CD4-positive, alpha-beta T cell treated with Interleukin-17A for 4 hours (primary cell): ENCODE measurements at regions not wholly inside any gene's neighbourhood (a gene's known extent, or its start where the extent isn't known, plus 50 kb on each side); places are given as distances from the start of the nearest gene placed in this dataset.

Source experiments
- DNase-seq: peaks from one replicate; pipeline ENCODE4 v3.0.0-alpha.2; 2020; ENCODE audit warnings: mixed read lengths

GRCh38 chr2:134185639-134186038 is 68.2 kb upstream of the MGAT5 start:
- no peak for DNase-seq

GRCh38 chr2:134189009-134189720 is 64.7 kb upstream of the MGAT5 start:
- no peak for DNase-seq

DNA sequence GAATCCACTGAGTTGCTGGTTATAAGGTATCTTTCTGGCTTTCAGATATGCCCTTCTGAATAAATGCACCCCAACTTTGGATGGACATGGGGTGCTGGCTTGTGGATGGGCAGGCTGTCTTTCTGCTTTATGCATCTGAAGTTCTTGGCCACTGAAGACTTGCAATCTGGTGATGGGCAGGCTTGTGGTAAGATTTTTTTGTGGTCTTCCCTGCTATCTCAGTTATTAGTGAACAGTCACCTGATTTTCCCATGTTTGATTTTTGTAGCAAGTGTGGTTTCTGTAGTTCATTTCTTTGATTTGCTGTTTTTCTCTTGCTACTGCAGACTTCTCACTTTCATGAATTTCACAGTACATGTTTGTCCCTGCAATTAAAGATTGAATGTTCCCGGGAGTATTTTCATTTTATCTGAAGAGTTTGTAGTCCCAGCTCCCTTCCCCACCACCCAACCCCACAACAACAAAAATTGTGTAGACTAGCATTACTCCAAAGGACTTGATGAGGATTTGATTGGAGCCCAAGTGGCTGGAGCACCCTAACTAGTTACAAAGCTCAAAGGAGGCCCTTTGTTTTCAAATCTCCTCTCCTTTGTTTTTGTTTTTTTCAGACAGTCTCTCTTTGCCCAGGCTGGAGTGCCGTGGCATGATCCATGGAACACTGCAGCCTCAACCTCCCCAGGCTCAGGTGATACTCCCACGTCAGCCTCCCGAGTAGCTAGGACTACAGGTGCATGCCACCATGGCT is 63.6 kb upstream of the MGAT5 start:
- no peak for DNase-seq

DNA sequence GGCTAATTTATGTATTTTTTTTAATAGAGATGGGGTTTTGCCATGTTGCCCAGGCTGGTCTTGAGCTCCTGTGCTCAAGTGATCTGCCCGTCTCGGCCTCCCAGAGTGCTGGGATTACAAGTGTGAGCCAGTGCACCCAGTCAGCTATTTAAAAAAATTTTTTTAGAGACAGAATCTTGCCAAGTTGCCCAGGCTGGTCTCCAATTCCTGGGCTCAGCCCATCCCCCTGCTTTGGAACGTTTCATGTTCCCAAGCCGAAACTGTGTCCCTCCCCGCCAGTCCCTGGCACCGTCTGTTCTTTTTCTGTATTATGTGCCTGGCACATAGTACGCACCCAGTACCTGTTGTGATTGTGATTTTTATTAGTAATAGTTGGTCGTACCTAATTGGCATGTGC is 63.1 kb upstream of the MGAT5 start:
- DNase-seq = no peak

DNA sequence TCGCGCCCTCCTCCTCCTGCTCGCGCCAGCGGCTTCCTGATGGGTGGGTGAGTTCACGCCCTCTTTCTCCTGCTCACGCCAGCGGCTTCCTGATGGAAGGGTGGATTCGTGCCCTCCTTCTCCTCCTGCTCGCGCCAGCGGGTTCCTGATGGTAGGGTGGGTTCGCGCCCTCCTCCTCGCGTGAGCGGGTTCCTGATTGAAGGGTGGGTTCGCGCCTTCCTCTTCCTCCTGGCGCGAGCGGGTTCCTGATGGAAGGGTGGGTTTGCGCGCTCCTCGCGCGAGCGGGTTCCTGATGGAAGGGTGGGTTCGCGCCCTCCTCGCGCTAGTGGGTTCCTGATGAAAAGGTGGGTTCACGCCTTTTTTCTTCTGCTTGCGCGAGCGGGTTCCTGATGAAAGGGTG is 62.0 kb upstream of the MGAT5 start:
- DNase-seq = no peak

GRCh38 chr2:134193006-134193405 is 60.9 kb upstream of the MGAT5 start:
- no peak for DNase-seq

- DNase-seq = no peak
Observed at GRCh38 chr2:134194519-134194918, 59.4 kb upstream of the MGAT5 start.

DNA sequence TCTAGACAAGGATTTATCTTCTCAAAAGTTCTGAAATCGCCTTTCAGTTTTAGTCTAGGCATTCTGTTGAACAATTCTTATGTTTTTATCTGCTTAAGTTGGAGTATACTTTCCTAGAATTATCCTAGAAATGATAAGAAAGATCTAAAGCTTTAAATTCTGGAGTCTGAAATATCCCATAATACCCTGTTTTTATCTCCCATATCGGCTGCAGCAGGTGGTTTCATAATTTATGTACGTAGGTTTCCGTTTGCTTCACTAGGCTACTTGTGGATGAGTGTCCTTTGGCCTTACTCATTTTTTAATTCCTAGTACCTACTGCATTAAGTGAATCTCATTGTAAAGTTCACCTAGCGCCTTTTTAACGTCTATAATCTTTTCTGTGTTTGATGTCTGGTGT is 58.5 kb upstream of the MGAT5 start:
- no peak for DNase-seq

DNA sequence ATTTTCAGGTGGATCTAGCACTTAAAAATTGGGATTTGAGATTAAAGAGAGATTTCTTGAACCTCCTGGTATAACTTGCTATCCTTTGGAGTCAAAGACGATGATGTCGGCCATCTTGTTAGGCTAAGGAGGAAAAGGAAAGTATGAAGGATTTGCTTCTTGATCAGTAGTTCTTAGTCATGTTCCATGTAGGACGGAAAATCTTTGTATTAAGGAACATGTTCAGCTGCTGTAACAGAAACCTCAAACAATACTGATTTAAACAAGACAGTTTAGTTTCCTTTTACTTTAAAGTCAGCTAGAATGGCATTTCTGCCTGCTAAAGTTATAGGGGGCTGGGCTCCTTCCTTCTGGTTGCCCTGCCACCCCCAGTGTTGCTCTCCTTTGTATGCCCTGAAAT is 56.4 kb upstream of the MGAT5 start:
- no peak for DNase-seq

- peak; percentile 15 for DNase-seq
Observed at GRCh38 chr2:134198006-134198634, 55.8 kb upstream of the MGAT5 start.

DNA sequence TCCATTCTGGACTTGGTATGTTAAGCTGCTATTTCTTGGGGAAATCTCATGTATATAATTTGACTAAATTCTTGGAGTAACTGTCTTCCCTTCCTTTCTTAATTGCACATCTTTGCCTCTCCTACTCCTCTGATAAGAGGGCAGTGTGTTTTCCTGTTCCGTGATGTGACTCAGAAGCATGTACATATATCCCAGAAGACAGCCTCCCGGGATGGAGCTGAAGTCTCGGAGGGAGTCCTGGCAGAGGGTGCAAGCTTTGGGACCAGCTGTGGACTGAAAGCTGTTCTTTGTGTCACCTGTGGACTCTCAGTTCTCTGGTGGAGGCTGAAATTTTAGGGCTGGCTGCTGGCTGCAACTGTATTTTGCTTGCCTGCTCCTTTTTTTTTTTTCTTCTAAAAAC is 54.7 kb upstream of the MGAT5 start:
- no peak for DNase-seq

GRCh38 chr2:134200036-134200618 is 53.7 kb upstream of the MGAT5 start:
- DNase-seq = no peak

GRCh38 chr2:134201533-134201932 is 52.3 kb upstream of the MGAT5 start:
- no peak for DNase-seq

- no peak for DNase-seq
Observed at GRCh38 chr2:134202371-134202770, 51.5 kb upstream of the MGAT5 start.

DNA sequence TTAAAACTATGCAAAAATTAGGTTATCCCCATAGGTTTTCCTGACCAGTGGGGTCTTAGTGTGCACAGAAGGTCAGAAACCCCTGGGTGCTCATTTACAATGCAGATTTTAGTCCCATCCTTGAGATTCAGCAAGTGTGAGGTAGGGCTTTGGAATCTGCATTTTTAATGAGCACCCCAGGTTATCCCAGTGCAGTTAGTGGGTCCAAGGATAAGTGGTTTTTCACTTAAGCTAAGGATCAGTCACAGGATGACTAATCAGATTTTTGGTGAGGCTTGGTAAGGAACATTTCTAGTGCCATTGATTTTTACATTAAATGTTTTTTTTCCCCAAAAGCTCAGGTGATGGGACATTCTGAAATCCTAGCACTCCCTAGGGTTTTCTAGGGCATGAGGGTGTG is 50.7 kb upstream of the MGAT5 start:
- DNase-seq = no peak
